Activated CD8-positive, alpha-beta memory T cell treated with anti-CD3 and anti-CD28 coated beads, Interleukin-2, amount 50 U/mL, for 4 hours (primary cell): ENCODE measurements at regions not wholly inside any gene's neighbourhood (a gene's known extent, or its start where the extent isn't known, plus 50 kb on each side); places are given as distances from the start of the nearest gene placed in this dataset.

Source experiments
- DNase-seq: peaks from one replicate; pipeline ENCODE4 v3.0.0-alpha.2; 2020

DNA sequence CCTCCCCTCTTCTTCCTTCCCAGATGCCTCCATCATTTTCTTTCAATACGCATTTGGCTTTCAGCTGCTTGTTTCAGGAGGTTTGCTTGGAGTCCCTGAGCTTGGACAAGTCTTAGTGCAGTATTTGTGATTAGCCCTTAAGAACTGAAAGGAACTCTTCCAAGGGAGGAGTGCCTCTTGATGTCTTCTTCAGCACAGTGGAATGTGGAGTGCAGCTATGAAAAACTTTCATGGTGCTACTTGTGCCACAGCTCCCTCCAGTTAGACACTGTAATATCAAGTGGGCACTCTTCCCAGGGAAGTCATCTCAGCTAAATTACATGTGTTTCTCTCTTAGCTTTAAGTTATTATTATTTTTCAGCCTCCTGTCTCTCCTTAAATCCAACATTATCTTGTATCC, 173.1 kb downstream of the NECTIN3 start:
- DNase-seq: no peak

- DNase-seq: no peak
Measured at GRCh38 chr3:111246967-111247760, 175.5 kb downstream of the NECTIN3 start.

GRCh38 chr3:111248406-111248805, 176.8 kb downstream of the NECTIN3 start:
- no peak for DNase-seq

DNA sequence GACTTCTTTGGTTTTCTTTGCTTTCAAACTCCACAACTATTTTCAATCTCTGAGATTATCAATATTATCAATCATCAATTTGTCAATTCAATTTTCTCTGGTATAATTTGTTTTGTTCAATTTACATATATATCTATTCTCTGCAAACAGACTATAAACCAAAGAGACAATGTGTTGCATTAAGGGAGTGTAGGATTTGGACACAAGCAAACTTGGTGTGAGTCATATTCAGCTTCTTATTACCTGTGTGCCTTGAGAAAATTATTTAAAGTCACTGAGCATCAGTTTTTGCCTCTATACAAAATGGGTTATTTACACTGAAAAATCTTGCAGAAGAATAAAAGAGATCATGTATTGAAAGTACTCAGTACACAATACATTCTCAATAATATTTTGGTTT, 177.8 kb downstream of the NECTIN3 start:
- no peak for DNase-seq

- no peak for DNase-seq
Measured at GRCh38 chr3:111252779-111253178, 181.2 kb downstream of the NECTIN3 start.

GRCh38 chr3:111253733-111254132, 182.1 kb downstream of the NECTIN3 start:
- DNase-seq: no peak

DNA sequence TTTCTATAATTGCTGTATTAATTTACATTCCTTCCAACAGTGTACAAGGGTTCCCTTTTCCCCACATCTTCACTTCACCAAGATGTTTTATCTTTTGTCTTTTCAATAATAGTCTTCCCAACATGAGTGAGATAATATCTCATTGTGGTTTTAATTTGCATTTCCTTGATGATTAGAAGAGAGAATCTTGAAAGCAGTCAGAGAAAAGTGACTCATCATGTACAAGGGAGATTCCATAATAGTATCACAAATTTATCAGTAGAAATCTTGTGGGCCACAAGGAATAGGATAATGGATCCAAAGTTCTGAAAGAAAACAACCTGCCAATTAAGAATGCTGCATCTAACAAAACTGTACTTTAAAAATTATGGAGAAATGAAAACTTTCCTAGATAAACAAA, 189.3 kb downstream of the NECTIN3 start:
- no peak for DNase-seq

DNA sequence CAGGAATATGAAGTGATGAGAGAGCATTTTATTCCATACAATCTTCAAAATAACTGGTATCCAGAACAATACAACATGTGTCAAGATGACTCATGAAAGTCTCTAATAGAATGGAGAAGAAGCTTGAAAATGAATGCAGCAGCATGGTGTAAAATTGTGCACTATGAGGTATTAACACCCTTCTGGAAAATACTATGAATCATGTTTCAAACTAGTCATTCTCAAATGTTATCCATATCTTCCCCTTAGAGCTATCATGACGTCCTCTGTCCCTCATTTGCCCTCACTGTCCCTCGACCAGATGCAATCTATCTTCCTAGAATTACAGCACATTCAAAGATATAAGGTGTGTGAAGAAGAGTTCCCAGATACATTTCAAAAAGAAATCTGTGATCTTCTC, 198.2 kb downstream of the NECTIN3 start:
- DNase-seq: no peak

GRCh38 chr3:111277226-111277625, 205.6 kb downstream of the NECTIN3 start:
- DNase-seq: no peak

- DNase-seq: no peak
Measured at GRCh38 chr3:111278959-111279358, 207.3 kb downstream of the NECTIN3 start.

- no peak for DNase-seq
Measured at GRCh38 chr3:111282024-111282423, 210.4 kb downstream of the NECTIN3 start.

DNA sequence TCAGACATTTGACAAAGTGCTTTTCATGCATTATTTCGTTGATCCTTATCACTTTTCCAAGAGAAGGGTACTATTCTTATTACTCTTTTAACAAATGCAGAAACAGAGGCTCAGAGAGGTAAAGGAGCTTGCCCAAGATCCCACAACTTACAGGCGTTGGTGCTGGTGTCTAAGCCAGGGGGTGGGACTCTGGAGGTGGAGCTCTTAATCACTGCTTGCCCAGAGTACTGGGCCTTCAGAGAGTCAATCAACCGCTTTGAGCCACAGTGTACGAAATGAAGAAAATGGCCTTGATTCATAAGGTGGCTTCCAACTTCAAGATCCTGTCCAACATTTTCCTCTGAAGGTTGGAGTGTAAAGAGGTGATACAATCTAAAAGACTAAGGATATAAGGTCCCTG, 211.5 kb downstream of the NECTIN3 start:
- no peak for DNase-seq

DNA sequence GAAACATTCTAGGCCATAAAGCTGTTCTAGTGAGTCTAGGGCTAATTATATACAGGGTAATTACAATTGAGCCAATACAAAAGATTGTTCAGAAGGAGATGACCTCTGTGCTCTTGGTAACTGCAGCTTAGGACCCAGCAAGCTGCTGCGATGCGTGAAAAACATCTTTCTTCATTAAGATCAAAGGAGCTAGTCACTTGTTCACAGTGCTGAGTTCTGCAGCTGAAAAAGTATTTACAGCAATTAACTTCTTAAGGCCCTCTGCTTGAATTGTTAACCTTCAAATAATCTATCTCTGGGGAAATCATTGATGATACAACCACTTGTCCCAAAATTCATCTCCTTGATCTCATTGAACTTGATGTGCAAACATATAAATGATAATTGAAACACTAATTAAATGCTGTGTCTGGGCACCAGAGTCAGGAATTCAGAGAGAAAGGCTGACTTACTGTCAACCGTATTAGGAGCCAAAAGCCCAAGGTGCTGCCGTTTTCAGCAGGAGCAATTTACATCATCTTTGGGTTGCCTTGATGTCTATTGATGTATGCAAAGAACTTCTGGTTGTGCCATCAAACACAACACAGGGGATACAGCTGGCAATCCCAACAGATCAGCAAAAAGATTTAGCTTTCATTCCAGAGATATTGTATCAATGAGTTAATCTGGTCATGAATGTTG, 213.0 kb downstream of the NECTIN3 start:
- DNase-seq: no peak

DNA sequence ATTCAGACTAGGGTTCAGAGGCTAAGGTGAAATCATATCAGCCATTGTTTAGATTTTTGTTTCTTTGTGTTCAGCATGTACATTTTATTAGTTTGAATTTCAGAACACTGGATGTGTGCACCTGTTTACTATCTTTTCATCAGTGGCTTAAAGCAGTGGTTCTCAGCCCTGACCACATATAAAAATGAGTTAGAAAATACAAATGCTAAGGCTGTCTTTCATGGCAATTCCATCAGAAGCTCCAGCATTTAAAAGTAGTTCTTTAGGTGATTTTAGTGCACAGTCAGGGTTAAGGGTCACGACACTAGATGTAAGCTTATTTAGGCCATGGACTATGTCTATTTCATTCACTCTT, 213.5 kb downstream of the NECTIN3 start:
- DNase-seq: no peak

DNA sequence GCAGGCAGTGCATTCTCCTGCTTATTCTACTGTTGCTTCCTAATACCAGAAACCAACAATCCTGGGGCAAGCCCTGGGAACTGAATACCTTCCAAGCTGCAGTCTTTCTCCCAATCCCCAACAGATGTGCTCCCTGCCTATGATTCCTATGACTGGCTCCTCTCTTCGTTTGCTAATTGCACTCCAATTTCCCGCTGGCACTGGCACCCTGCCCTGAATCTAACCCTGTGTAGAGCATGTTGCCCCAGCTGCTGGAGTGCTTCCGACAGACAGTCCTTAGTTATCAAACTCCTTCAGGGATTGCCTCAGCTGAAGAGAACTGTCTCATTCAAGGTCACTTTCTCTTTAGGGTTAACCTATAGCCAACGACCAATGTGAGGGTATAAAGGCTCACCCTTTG, 214.1 kb downstream of the NECTIN3 start:
- DNase-seq: no peak

GRCh38 chr3:111286746-111287145, 215.1 kb downstream of the NECTIN3 start:
- no peak for DNase-seq

- no peak for DNase-seq
Measured at GRCh38 chr3:111292117-111292516, 220.5 kb downstream of the NECTIN3 start.

- no peak for DNase-seq
Measured at GRCh38 chr3:111299192-111299615, 227.6 kb downstream of the NECTIN3 start.

GRCh38 chr3:111301238-111301798, 229.7 kb downstream of the NECTIN3 start:
- DNase-seq: no peak

- no peak for DNase-seq
Measured at GRCh38 chr3:111302063-111302462, 230.4 kb downstream of the NECTIN3 start.

DNA sequence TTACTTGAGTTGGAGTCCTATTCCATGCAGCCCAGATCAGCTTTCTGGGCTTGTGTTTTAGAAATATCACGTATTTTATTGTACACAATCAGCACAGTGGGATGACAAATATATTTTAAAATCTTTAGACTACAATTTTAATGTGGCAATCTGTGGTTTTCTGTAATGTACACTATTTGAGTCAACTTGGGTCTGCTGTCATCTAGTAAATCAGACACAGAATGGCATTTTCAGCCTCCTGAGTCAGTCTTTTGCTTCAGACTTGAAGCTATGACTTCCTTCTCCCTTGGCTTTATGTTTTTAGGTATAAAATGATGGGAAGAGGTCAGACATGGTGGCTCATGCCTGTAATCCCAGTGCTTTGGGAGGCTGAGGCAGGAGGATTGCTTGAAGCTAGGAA, 232.1 kb downstream of the NECTIN3 start:
- no peak for DNase-seq

DNA sequence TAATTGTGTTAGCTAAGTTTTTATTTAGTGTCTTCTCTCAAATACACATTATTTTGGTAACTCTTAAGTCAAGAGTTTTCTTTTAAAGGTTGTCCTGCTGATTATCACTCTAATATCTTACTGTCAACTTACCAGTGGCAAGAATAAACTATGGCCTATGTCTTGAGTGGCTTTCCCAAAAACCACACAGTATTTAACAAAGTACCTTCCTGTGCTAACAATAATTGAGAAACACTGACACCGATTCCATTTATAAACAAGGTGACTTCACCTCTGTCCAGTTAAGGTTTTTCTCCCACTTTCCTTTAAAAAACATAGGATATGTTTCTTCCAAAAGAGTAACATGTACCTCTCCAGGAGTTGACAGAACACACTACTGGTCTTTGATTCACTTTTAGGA, 234.3 kb upstream of the CD96 start:
- no peak for DNase-seq

DNA sequence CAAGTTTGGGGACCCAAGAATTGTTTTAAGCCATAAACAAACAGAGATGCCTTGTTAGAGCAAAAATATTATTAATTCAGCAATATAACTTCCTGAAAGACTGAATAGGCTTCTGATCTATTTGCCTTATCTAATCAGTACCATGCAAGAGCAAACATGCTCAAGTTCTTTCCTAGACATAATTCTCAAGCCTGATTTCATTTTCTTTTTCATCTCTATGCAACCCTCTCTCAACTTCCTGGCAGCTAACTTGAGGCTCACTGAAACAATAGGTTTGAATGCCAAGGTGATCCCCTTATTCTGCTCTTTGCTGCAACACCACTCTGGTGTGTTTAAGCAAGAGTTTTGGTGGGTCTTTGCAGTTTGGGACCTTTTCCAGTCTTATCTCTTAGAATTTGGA, 230.9 kb upstream of the CD96 start:
- no peak for DNase-seq

DNA sequence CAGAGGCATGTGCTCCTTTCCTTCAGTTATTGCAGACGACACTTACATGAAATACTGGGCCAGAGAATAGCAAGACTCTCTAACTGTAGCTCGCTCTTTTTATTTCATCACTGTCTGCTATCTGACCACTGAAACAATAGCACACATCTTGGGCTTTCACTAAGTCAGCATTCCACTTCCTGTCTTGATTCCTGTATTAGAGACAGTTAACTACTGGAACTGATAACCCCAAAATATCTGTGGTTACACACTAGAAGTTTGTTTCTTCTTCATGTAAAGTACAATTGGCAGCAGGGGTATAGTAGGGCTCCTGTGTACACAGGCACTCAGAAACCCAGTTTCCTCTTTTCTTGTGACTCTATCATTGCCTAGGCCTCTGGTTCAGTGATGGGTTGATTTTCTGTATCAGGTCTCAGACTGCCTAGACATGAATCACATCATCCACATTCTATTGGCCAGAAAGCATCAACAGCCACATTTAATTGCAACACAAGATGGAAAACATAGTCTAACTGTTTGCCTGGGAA, 230.2 kb upstream of the CD96 start:
- no peak for DNase-seq
